Hepatocyte (in vitro differentiated cells): ENCODE measurements at regions not wholly inside any gene's neighbourhood (a gene's known extent, or its start where the extent isn't known, plus 50 kb on each side); places are given as distances from the start of the nearest gene placed in this dataset.

Source experiments
- CTCF ChIP-seq: fragments of 200-600 bp; sonication (generic); IDR thresholded peaks from 2 replicates; pipeline ENCODE4 v1.5.1; 2016; ENCODE audit warnings: antibody characterized with exemption, mild to moderate bottlenecking; ENCODE audit not compliant: poor library complexity
- EZH2 ChIP-seq: fragments of 200-600 bp; sonication (generic); IDR thresholded peaks from 2 replicates; pipeline ENCODE4 v1.6.1; 2016; ENCODE audit warnings: antibody characterized with exemption, mild to moderate bottlenecking, borderline replicate concordance
- EZH2phosphoT487 ChIP-seq: fragments of 200-600 bp; sonication (generic); IDR thresholded peaks from one replicate; pipeline ENCODE4 v1.6.1; 2018; ENCODE audit warnings: antibody characterized with exemption, mild to moderate bottlenecking, low read depth, moderate library complexity; ENCODE audit not compliant: unreplicated experiment, severe bottlenecking

GRCh38 chr6:126824226-126824625 is 294.2 kb upstream of the RSPO3 start:
- TF ChIP-seq CTCF (no peak), EZH2 (no peak), EZH2phosphoT487 (no peak)
